ENCODE measurements at regions not wholly inside any gene's neighbourhood (a gene's known extent, or its start where the extent isn't known, plus 50 kb on each side); places are given as distances from the start of the nearest gene placed in this dataset.

DNA sequence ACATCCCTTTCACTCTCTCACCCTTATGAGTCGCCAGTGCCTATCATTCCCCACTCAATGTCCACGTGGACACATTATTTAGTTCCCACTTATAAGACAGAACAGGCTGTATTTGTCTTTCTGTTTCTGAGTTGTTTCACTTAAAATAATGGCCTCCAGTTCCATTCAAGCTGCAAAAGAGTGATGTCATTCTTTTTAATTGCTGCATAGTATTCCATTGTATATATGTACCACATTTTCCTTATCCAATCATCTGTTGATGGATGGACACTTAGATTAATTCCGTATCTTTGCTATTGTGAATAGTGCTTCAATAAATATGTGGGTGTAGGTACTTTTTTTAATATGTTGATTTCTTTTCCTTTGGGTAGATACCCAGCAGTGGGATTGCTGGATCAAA, 79.1 kb downstream of the ZNF365 start:
- no peak for DNase-seq

DNA sequence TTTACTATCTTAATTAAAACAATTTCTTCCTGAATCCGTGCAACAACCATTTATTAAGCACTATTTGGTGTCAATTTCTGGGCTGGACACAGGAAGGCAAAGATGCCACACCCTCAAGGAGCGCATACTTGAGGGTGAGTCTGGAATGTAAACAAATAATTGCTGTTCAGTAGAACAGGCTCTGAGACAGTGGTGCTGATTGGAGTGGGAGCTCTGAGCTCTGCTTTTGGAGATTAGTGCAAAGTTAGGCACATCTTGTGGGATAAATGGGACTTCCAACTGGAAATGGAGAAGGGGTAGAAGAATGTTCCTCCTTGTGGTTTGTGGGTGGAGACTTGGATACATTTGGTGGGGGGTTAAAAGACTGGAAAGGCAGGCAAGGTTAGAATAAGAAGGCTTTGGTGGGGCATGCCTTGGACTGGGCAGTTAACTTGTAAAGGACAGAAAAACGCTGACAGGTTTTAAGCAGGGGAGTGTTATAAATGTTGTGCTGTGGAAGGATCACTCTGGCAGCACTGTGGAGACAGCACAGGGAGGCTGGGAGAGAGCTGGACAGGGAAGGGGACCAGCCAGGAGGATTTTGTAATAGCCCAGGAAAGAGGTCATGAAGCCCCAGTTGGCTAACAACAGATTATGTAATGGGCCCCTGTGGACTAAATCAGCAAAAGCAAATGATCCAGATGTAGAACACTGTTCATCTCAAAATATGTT, 80.7 kb downstream of the ZNF365 start:
- DNase-seq: no peak

DNA sequence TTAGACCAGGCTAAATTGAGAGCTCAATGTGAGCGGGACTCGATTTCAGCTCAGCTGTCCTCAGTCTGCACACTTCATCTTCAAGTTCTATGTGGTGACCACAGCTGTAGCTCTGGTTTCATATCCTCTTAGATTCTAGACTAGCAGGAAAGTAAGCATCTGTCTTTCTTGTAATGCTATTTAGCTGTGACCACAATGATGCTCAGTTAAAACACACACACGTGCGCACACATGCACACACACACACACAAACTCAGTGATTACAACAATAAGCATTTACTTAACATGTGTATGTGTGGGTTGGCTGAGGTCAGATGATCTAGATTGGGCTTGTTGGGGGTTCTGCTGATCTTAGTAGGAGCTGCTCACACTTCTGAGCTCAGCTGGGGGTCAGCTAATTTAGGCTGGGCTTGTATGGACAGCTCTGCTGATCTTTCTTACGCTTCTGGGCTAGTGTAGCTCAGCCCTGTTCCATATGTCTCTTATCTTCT, 82.5 kb downstream of the ZNF365 start:
- no peak for DNase-seq

DNA sequence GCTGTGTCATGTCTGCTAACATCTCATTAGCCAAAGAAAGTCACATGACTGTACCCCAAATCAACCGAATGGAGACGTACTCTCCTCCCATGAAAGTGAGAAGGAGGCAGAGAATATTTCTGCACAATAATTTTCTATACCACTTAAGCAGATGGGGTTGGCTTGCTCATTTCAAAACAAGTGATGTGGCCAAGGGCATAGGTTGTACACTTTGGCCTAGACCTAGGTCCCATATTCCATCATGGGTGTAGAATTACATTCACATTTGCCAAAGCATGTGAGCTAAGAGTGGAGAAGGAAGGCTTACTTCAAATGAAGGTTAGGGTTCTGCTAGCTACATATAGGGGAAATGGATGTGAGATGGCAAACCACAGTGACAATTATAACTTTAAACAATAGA, 83.0 kb downstream of the ZNF365 start:
- no peak for DNase-seq

DNA sequence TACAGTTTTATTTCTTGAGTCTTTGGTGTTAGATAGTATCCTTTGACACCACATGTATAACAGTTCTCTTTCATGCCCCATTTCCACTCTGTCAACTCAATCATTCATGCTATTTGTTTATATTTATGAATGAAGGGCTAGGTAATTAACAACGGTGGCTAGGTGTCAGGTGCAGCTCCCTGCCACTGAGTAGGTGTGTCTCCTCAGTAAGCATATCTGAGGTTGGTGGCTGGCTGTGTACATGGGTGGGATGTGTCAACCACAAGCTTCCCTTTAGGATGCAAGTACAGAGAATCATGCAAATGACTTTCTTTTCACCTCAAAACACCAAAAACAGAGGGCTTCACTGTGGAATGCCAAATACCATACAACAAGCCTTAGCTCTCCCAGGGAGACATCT, 83.4 kb downstream of the ZNF365 start:
- no peak for DNase-seq

DNA sequence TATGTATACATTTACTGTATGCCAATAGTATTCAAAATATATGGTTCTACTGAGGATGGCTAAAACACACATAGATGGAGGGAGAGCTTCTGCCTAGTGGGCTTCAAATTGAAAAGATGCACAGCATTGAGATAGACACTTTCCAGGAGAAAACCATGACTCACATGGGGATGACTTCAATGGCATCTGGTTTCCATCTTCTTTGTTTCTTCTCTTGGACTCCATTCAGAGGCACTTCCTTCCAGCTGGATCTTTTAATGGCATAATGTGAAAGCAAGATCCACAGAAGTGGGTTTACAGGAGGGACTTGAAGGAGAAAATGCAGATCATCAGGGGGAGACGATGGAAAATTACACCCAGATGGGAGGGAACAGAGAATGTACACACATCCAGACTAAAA, 84.9 kb downstream of the ZNF365 start:
- no peak for DNase-seq

DNA sequence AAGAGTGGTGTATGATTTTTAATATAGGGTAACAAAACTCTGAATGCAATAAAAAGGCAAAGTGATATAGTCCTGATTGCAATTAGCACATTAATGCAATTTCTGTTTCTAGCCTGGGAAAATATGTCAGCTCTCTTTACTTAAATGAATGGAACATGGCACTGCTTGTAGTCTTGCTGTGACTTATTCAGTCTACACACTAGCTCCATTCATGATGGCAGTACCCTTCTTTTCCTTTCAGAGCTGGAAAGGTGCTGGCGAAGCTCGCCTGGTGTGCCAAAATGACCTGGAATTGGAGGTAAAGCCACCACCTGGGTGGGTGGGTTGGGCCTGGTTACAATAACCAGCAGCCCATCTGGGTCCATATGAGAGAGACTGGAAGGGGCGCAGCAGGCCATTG, 85.3 kb downstream of the ZNF365 start:
- DNase-seq: no peak

DNA sequence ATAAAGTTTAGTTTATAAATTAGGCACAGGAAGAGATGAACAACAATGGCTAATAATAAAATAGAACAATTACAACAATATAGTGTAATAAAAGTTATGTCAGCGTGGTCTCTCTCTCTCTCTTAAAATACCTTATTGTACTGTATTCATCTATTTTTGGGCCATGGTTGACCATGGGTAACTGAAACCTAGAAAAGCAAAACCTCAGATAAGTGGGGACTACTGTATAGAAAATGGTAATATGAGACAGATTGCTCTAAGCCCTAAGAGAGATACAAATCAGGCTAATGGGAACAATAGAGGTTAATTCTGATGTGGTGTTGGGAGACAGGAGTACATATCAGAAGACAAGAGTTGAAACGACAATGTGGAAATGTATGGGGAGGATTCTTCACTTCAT, 86.2 kb downstream of the ZNF365 start:
- no peak for DNase-seq

DNA sequence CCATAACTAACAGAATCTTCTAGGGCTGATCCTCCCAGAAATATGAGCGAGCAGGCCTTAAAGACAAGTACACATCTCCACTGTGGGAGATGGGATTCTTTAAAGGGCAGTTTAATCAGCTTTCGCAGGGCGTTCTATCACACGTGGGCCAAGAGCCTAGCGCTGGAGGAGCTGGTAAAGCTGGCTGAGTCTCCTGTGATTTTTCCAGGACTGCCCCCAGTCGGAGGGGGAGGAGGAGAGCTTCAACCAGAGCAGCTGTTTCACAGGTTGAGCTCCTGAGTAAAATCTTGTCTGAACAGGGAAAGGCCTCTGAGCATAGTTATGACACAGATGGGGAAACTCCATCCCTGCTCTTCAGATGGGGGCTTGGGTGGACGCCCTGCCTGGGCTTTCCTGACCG, 87.0 kb downstream of the ZNF365 start:
- no peak for DNase-seq

DNA sequence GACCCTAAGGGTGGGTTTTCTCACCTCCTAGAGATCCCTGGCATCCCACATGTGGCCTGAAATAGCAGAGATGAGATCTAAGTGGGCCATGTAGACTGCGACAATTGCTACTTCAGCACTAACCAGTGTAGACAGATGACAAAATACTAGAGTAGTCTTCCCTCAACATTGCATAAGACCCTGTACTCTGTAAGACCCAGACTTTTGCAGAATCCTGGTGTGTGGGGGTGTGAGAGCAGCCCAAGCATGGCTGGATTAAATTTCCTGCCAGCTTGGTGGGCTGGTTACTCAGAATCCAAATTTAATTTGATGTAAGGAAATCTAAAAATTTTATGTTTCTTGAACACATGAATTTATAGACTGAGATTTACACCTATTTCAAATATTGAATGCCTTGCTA, 88.3 kb downstream of the ZNF365 start:
- DNase-seq: peak in 1 of 2 experiments; percentile 1

DNA sequence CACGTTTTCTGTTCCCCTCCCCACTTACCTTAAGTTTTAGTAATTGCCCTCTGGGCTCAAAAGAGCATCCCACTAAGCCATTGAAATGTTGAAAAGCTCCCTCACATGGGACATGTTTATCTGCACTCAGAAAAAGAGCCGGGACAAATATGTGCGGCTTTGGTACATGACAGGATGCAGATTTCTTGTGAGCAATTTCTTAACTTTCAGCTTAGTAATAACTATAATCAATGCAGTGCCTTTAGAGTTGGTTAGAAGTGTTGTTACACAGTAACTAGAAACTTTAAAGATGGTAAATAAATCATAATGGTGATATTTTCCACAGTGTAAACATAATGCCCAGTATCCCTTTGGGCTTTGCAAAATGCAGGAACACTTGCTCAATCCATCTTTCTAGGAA, 89.2 kb downstream of the ZNF365 start:
- DNase-seq: no peak

DNA sequence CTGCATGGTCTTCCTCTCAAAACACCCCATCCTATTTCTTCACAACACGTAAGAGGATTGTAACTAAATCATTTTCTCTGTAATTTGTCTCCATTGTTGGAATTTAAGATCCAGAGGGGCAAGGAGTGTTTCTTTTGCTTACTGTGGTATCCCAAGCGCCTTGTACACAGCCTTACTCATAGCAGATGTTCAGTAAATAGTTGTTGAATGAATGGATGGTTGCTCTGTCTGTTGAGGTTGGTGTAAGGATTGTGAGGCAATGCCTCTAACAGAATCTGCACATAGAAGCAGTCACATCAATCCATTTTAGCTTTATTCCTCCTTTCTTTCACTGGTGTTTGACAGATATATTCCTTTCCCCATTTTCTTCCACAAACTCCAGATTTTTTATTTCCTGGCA, 90.1 kb downstream of the ZNF365 start:
- DNase-seq: no peak

DNA sequence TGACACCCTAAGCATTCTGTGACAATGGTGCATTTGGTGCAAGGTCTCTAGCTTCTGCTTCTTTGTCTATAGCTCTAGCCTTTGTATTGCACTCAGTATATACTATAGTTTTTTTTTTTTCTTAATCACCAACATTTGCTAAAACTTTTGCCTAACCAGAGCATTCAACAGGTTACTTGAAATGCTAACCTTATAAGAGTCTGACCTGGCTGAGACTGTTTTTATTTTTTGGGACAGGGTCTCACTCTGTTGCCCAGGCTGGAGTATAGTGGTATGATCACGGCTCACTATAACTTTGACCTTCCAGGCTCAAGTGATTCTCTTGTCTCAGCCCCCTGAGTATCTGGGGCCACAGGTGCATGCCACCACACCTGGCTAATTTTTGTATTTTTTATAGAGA, 92.4 kb downstream of the ZNF365 start:
- no peak for DNase-seq

DNA sequence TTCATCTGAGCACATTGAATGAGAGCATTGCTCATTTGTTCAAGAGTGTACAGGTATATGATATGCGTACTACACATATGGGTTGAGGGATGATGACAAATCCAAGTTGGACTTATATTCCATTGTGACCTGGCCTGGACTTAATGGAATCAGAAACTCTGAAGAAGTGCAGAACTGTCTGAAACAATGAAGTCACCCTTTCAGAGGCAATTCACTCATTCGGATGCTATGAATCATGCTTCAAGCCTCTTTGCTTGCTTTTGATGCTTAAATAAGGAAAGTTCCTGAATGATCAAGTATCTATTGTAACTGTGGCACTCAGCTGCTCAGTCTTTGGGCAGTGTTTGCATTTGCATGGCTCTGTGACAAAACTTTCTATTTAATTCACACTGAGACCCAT, 93.4 kb downstream of the ZNF365 start:
- no peak for DNase-seq

DNA sequence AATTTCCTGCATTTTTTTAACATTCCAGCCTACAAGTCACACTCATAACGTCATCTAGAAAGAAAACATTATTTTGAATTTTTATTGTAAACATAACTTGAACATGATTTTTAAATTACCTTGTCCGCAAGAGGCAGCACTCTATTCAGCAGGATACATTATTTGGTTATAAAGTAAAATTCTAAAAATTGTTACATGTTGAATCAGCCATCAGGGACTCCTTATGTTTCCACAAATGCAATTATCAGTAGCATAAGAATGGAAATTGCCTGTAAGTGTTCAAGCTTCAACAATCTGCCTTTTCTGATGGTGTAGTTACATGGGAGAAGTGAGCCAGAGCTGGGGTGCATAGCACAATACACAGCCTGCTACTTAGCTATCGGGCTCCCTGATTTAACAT, 97.5 kb downstream of the ZNF365 start:
- no peak for DNase-seq

DNA sequence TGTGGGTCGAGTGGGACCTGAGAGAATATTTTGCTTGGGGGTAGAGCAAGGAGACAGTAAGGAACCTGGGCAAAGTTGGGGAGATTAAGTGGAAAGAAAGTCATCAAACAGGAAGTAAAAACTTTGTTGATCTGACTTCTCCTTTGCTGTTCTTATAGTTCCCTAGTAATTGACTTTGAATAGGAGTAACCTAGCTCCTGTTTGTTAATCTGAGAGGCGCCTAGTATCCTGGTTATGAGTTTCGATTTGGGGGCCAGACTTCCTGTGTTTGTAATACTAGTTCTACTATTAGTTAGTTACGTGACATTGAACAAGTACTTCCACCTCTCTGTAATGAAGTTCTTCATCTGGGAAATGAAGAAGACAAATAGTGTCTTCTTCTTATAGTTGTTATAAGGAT, 99.1 kb downstream of the ZNF365 start:
- DNase-seq: peak in 1 of 2 experiments; percentile 5

DNA sequence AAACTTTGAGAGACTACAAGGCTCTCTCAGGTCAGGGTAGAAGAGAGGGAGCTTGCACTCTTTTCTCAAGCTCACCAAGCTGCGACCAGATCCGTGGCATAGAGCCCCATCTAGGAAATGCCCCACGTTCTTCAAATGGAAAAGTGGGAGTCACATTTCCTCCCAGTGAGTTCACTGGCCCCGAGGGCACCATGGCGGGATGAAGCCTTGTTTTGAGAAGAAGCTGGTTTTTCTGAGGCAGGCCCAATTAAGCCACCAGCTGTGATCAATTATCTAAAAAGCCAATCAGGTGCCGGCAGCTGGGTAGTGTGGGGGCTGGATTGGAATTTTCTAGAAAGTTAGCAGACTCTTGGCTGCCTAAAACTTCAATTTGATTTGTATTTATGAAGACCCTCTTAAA, 101.4 kb downstream of the ZNF365 start:
- DNase-seq: no peak

DNA sequence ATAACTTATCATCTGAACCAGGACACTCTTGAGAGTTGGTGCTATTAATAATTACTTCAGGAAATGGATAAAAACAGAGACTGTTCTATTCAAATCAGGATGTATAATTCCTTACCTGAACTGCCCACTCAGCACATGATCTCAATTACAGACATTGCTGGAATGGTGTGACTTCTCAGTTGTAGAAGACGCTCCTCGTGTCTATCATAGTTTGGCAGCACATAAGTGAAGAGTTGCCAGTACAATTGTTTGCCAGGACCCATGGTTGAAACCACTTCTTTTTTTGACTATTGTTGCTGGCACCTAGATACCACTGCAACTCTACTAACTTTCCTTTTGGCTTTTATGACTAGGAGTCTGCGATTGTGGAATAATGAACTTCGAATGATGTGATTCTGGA, 105.4 kb downstream of the ZNF365 start:
- DNase-seq: no peak

DNA sequence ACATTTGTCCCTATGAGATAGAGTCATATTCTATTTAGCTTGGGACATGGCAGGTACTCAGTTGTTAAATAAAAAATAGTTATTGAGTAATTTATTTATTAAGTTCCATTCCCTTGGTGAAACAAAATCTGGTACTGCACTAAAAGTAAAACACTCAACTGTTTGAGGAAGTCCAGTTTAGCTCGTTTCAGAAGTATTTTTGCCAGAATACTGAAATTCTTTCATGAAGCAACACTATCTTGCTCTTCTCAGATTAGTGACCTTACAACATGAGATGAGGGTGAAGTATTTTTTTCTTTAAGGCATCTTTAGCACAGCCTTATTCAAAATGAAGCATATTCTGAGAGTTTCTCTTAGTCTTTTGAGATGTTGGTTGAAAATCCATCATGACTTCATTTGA, 106.0 kb downstream of the ZNF365 start:
- DNase-seq: no peak

DNA sequence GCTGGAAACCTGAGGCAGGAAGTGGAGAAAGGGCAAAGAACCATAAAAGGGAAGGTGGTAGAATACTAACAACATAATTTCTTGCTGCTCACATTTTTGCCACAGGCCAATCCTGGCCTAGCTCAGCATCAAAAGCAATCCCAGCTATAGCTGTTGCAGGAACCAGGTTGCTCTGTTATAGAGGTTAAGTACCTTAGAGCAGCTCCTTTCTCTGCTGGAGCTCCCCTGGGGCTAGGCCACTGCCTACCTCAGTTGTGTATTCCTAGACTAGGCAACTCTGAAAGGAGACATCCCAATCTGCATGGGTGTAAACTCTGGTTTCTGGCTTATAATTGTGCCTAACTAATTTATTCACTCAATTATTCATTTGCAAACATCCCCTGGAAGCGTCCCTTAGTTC, 108.4 kb downstream of the ZNF365 start:
- DNase-seq: no peak

DNA sequence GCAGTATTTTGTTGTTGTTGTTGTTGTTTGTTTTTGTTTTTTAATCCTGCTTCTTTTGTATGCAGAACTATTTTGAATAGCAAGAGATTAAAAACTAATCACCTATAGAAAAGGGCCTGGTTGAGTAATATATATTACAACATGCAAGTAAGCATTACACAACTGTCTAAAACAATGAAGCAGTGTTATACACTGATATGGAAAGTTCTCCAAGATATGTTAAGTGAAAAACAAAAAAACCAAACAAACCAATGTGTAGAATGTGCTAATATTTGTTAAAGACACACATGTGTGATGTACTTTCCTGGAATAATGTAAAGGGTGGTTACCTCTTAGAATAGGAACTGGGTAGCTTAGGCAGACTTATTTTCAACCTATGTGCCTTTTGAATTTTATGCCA, 117.4 kb downstream of the ZNF365 start:
- peak; percentile 25 for DNase-seq

DNA sequence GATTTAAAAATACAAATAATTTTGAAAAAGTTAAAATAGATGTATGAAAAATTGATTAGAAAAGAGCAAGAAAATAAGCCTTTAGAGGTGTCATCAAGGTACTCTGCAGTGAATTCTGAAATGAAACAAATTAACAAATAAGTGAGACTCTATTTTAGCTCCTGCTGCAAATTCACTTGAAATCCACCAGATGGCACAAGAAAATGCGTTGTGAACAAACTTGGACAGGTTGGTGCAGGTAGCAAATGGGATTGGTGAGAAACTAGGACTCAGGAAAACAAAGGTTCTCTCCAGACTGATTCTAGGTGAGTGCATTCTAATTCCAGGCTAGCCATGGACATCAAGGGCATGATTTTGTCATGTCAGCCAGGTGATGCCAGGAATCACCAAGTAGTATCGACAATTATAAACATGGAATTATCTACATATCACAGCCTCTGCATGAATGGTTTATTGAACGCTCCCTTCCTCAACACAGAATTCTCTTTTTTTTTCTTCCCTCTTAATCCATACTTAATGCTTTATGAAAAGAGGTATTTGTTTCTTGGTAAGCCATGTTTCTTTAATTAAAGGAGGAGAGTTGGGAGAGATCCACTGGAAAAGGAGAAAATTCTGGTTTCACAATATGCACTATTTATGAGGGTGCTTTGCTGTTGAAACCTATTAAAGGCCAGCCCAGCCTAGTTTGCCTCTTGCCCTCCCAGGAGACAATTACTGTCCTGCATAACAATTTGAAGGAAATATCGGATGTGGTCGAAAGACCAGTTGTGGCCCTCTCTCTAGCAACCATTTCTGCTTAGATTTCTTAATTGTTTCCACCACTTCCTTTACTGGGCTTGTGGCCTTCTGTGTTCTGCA, 118.1 kb downstream of the ZNF365 start:
- peak; percentile 96 for DNase-seq

DNA sequence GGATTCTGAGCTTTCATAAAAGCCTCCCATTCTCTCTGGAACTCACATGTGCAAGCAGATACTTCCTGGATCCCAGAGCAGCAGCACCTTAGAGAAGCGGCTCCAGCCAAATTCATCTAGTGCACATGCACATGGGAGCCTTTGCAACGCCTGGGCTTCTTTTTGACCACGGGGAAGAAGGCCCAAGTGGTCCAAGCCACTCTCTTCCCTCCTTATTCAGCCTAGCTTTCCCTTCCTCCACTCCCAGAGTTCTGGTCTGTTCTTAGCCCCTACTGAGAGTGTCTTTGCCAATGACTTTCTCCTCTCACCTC, 118.7 kb downstream of the ZNF365 start:
- DNase-seq: no peak

DNA sequence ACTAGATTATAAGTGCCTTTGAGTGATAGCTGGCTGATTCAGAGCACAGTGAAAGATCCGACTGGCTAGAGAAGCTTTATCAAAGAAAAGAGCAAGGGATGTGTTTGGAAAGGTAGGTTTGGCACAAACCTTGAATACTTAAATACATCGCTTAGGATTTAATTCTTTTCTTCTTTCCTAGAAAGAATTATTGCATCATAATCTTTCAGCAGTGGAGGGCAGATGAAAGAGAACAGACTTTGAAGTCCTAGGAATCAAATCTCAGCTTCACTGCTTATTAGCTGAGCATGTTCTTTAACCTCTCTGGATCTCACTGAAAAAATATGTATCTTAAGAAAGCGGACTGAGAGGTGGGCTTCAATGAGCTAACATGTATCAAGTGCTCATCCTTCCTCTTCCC, 122.8 kb downstream of the ZNF365 start:
- no peak for DNase-seq

DNA sequence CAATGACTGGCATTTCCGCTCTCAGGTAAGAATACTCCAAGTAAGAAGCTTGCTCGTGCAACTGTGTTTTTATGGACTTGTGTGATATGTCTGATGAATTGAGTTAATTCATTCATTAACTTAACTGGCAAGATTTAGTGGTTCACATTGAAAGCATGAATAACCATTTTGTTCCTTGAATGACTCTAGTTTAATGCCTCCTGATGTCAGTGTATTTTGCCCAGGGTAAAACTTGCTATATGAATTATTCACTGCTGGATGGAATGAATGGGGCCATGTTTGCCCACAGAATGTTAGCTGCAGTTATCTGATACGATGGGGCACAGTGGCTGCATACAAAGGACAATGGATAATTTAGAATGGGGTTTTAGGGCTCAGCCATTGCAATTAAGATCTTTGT, 124.1 kb downstream of the ZNF365 start:
- no peak for DNase-seq
